Endothelial cell (in vitro differentiated cells): ENCODE measurements at regions not wholly inside any gene's neighbourhood (a gene's known extent, or its start where the extent isn't known, plus 50 kb on each side); places are given as distances from the start of the nearest gene placed in this dataset.

Experiments
- DNase-seq: peaks from one replicate; pipeline ENCODE4 v3.0.0; 2021; ENCODE audit warnings: low spot score
- H3K27ac Mint-ChIP-seq: one replicate; pipeline ENCODE4 v1.8.0; 2021; ENCODE audit warnings: mixed read lengths, inconsistent platforms; ENCODE audit not compliant: unreplicated experiment
- H3K27me3 Mint-ChIP-seq: one replicate; pipeline ENCODE4 v1.8.0; 2021; ENCODE audit warnings: mild to moderate bottlenecking, moderate library complexity, mixed read lengths, inconsistent platforms; ENCODE audit not compliant: unreplicated experiment
- H3K36me3 Mint-ChIP-seq: one replicate; pipeline ENCODE4 v1.8.0; 2021; ENCODE audit warnings: mild to moderate bottlenecking, low read depth, mixed read lengths, inconsistent platforms; ENCODE audit not compliant: unreplicated experiment
- H3K4me1 Mint-ChIP-seq: one replicate; pipeline ENCODE4 v1.8.0; 2021; ENCODE audit warnings: mild to moderate bottlenecking, mixed read lengths, inconsistent platforms; ENCODE audit not compliant: unreplicated experiment
- H3K4me3 Mint-ChIP-seq: one replicate; pipeline ENCODE4 v1.8.0; 2021; ENCODE audit warnings: mild to moderate bottlenecking, mixed read lengths, inconsistent platforms; ENCODE audit not compliant: unreplicated experiment
- H3K9me3 Mint-ChIP-seq: one replicate; pipeline ENCODE4 v1.8.0; 2021; ENCODE audit warnings: mixed read lengths, inconsistent platforms; ENCODE audit not compliant: unreplicated experiment
- TF ChIP-seq, protein P1 (sequence below): fragments of 200-600 bp; sonication (generic); IDR thresholded peaks from one replicate; pipeline ENCODE4 v1.5.0; 2021; ENCODE audit warnings: antibody characterized with exemption; ENCODE audit not compliant: unreplicated experiment

DNA sequence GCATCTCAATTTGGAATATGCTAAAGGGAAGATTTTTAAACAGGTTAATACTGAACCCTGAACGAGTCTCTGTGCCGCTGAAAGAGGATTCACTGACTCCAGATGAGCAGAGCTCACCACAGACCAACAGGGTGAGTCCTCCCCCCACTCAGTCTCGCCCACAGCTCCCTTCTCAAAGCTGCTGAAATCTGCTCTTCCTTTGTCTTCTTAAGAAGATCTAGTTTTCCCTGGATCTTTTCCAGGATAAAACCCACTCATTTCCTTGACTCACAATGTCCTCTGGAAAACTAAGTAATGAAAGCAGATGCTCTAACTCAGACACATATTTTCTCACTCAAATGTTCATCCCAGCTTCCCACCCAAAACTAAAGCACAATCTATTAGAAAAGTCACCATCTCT is 447.0 kb upstream of the PKN2 start:
- no peak overlapping the region for H3K4me3 Mint-ChIP-seq

DNA sequence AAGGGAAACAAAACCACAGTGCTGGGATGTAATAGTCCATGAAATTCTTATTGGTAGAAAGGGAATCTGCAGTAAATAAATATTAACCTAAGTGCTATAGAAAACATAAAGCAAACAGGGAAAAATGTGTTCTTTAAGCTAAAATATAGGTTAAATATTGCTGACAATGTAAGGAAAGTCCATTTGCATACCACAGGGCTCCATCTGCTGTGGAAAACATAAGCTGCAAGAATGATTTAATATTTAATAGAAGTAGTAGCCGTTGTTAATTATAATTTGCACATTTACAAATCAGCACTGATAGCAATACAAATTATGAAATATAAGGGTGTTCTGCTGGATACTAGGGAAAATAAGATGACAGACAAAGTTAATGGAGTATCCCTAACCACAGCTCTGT is 444.9 kb upstream of the PKN2 start:
- H3K27me3 Mint-ChIP-seq, result peaks cover 1% of the 10 kb centered on the region
- no peaks in the 10 kb centered on the region for H3K36me3 Mint-ChIP-seq
- H3K9me3 Mint-ChIP-seq, result no peaks in the 10 kb centered on the region
- TF ChIP-seq, protein P1, sequence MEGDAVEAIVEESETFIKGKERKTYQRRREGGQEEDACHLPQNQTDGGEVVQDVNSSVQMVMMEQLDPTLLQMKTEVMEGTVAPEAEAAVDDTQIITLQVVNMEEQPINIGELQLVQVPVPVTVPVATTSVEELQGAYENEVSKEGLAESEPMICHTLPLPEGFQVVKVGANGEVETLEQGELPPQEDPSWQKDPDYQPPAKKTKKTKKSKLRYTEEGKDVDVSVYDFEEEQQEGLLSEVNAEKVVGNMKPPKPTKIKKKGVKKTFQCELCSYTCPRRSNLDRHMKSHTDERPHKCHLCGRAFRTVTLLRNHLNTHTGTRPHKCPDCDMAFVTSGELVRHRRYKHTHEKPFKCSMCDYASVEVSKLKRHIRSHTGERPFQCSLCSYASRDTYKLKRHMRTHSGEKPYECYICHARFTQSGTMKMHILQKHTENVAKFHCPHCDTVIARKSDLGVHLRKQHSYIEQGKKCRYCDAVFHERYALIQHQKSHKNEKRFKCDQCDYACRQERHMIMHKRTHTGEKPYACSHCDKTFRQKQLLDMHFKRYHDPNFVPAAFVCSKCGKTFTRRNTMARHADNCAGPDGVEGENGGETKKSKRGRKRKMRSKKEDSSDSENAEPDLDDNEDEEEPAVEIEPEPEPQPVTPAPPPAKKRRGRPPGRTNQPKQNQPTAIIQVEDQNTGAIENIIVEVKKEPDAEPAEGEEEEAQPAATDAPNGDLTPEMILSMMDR, result no peak
- DNase-seq, result no peak
- H3K4me1 Mint-ChIP-seq, result no peaks in the 10 kb centered on the region
- no peak overlapping the region for H3K4me3 Mint-ChIP-seq
- H3K27ac Mint-ChIP-seq, result no peak overlapping the region

More for the DNA sequence above, 447.0 kb upstream of the PKN2 start:
- no peaks in the 10 kb centered on the region for H3K36me3 Mint-ChIP-seq
- no peaks in the 10 kb centered on the region for H3K27me3 Mint-ChIP-seq
- no peaks in the 10 kb centered on the region for H3K9me3 Mint-ChIP-seq
- TF ChIP-seq, protein P1, result no peak
- no peak for DNase-seq
- no peaks in the 10 kb centered on the region for H3K4me1 Mint-ChIP-seq
- H3K27ac Mint-ChIP-seq, result no peak overlapping the region

DNA sequence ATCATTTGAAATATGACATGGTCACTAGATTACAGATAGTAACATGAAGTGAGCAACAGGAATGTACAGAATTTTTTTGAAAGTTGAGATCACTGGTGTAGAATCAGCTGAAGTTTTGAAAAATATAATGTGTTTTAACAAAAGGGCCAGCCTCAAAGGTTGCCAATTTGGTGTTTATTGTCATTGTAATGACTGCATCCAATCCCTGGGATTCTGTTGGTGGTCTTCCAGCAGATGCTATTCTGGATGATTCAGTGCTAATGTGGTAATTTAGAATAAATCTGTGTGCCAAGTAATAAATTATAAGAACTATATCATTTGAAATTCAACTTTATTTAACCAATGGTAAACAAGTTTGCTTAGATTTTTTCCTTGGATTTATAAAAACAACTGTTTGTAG is 436.4 kb upstream of the PKN2 start:
- Mint-ChIP-seq H3K4me1 (no peaks in the 10 kb centered on the region), H3K4me3 (no peak overlapping the region)

DNA sequence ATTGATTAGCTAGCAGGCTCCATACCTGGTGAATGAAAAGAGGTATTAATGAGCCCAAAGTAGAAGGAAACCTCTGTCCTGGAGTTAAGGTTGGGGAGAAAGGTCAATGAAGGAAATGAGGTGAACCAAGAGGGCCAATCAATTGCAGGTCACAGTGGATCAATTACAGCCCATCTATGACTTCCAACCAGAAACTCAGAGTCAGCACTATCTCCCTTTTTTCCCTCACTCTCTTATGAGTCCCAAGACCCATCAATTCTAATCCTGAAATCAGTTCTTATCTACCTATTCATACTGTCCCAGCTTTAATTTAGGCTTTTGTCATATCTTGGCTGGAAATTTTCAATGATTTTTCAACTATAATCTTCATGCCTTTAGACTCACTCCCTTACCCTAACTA is 433.2 kb upstream of the PKN2 start:
- no peaks in the 10 kb centered on the region for H3K4me1 Mint-ChIP-seq
- H3K9me3 Mint-ChIP-seq, result no peaks in the 10 kb centered on the region
- no peak for DNase-seq
- no peak overlapping the region for H3K27ac Mint-ChIP-seq
- H3K27me3 Mint-ChIP-seq, result peaks cover 1% of the 10 kb centered on the region
- TF ChIP-seq, protein P1, result no peak
- no peaks in the 10 kb centered on the region for H3K36me3 Mint-ChIP-seq
- no peak overlapping the region for H3K4me3 Mint-ChIP-seq

More for the DNA sequence above, 436.4 kb upstream of the PKN2 start:
- H3K36me3 Mint-ChIP-seq, result no peaks in the 10 kb centered on the region
- H3K27me3 Mint-ChIP-seq, result peaks cover 1% of the 10 kb centered on the region
- H3K27ac Mint-ChIP-seq, result no peak overlapping the region
- H3K9me3 Mint-ChIP-seq, result no peaks in the 10 kb centered on the region
- TF ChIP-seq, protein P1, result no peak
- no peak for DNase-seq

DNA sequence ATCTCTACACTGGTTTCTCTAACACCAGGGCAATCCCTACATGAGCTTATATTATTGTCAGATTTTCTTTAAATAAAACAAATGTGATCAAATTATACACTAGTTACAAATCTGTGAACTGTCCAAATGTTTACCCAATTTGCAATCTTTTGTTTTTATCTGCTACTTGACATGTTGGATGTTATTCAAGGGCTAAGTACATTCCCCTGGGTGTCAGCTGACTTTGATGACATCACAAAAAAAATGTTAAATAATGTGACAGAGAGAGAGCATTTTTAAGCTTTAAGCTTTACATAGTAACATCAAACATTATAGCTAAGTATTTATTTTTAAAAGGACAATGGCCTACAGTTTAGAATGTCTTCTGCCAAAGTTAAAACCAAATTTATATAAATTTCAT is 431.3 kb upstream of the PKN2 start:
- Mint-ChIP-seq H3K27me3 (peaks cover 1% of the 10 kb centered on the region), H3K27ac (no peak overlapping the region), H3K36me3 (no peaks in the 10 kb centered on the region), H3K4me1 (no peaks in the 10 kb centered on the region), H3K9me3 (no peaks in the 10 kb centered on the region), H3K4me3 (no peak overlapping the region)
- TF ChIP-seq, protein P1, result no peak
- DNase-seq, result no peak
